WTC11 (cell line): ENCODE measurements at regions not wholly inside any gene's neighbourhood (a gene's known extent, or its start where the extent isn't known, plus 50 kb on each side); places are given as distances from the start of the nearest gene placed in this dataset.

ENCODE experiments used
- ATAC-seq: fragments of 200-7000 bp; cut with Tn5 transposase; 2 replicates; pipeline ENCODE4 v1.10.0; 2021; ENCODE audit warnings: mild to moderate bottlenecking, moderate library complexity
- CTCF ChIA-PET: fragments of 300-600 bp; sonication (Branson Sonifier 250); formaldehyde crosslinking; loops from one replicate; lab custom pipeline; 2021; ENCODE audit warnings: antibody characterized with exemption; lab: Charles Lee
- POLR2A ChIA-PET: fragments of 350-600 bp; sonication (Branson Sonifier 250); formaldehyde crosslinking; loops from one replicate; lab custom pipeline; 2021; ENCODE audit warnings: antibody characterized with exemption; lab: Charles Lee
- DNase-seq: peaks from one replicate; pipeline ENCODE4 v3.0.0; 2021; ENCODE audit warnings: low spot score
- H3K27ac Mint-ChIP-seq: 2 replicates; pipeline ENCODE4 v1.8.0; 2021; ENCODE audit warnings: mixed read lengths
- H3K27me3 Mint-ChIP-seq: 2 replicates; pipeline ENCODE4 v1.8.0; 2021; ENCODE audit warnings: low read depth, mild to moderate bottlenecking, moderate library complexity, mixed read lengths
- H3K36me3 Mint-ChIP-seq: 2 replicates; pipeline ENCODE4 v1.8.0; 2021; ENCODE audit warnings: mixed read lengths
- H3K4me1 Mint-ChIP-seq: 2 replicates; pipeline ENCODE4 v1.8.0; 2022; ENCODE audit warnings: mixed read lengths
- H3K4me3 Mint-ChIP-seq: 2 replicates; pipeline ENCODE4 v1.8.0; 2021; ENCODE audit warnings: mild to moderate bottlenecking, moderate library complexity, mixed read lengths
- H3K9me3 Mint-ChIP-seq: 2 replicates; pipeline ENCODE4 v1.8.0; 2021; ENCODE audit warnings: mixed read lengths
- CREB1 ChIP-seq: sonication (generic); formaldehyde crosslinking; IDR thresholded peaks from 2 replicates; pipeline ENCODE4 v1.8.0; 2023; ENCODE audit warnings: mild to moderate bottlenecking, missing genetic modification reagents
- EMX1 ChIP-seq: fragments of 250-450 bp; sonication (Bioruptor Pico); IDR thresholded peaks from 2 replicates; pipeline ENCODE4 v1.8.0; 2021; ENCODE audit warnings: mild to moderate bottlenecking
- ETV6 ChIP-seq: sonication (generic); formaldehyde crosslinking; IDR thresholded peaks from 2 replicates; pipeline ENCODE4 v1.8.1; 2022; ENCODE audit warnings: mild to moderate bottlenecking, missing genetic modification reagents
- FOXK1 ChIP-seq: sonication (generic); formaldehyde crosslinking; IDR thresholded peaks from 2 replicates; pipeline ENCODE4 v1.8.0; 2022; ENCODE audit warnings: mild to moderate bottlenecking, moderate library complexity, missing genetic modification reagents
- HMGA2 ChIP-seq: fragments of 250-450 bp; sonication (Bioruptor Pico); IDR thresholded peaks from 2 replicates; pipeline ENCODE4 v1.4.0; 2021; ENCODE audit warnings: mild to moderate bottlenecking, moderate library complexity
- JUN ChIP-seq: sonication (generic); formaldehyde crosslinking; IDR thresholded peaks from 2 replicates; pipeline ENCODE4 v1.8.0; 2023; ENCODE audit warnings: mild to moderate bottlenecking, missing genetic modification reagents
- NFATC4 ChIP-seq: fragments of 250-450 bp; sonication (Bioruptor Pico); IDR thresholded peaks from 2 replicates; pipeline ENCODE4 v1.9.0; 2021; ENCODE audit warnings: mild to moderate bottlenecking
- NFE2L1 ChIP-seq: sonication (generic); formaldehyde crosslinking; IDR thresholded peaks from 2 replicates; pipeline ENCODE4 v1.8.1; 2023; ENCODE audit warnings: missing genetic modification reagents
- RORB ChIP-seq: fragments of 250-450 bp; sonication (Bioruptor Pico); IDR thresholded peaks from 2 replicates; pipeline ENCODE4 v1.9.0; 2021; ENCODE audit warnings: mild to moderate bottlenecking
- TEAD1 ChIP-seq: sonication (generic); formaldehyde crosslinking; IDR thresholded peaks from 2 replicates; pipeline ENCODE4 v1.8.0; 2022; ENCODE audit warnings: mild to moderate bottlenecking, missing genetic modification reagents
- ZNF232 ChIP-seq: sonication (generic); formaldehyde crosslinking; IDR thresholded peaks from 2 replicates; pipeline ENCODE4 v1.8.0; 2022; ENCODE audit warnings: mild to moderate bottlenecking, missing genetic modification reagents
- TF ChIP-seq, protein P1 (sequence below): fragments of 250-450 bp; sonication (Bioruptor Pico); IDR thresholded peaks from 2 replicates; pipeline ENCODE4 v1.9.0; 2021; ENCODE audit warnings: moderate library complexity, mild to moderate bottlenecking, inconsistent platforms, borderline replicate concordance
- TF ChIP-seq, protein P2 (sequence below): sonication (generic); formaldehyde crosslinking; IDR thresholded peaks from 2 replicates; pipeline ENCODE4 v1.8.1; 2022; ENCODE audit warnings: low read depth, mild to moderate bottlenecking, moderate library complexity, missing genetic modification reagents, borderline replicate concordance
- TF ChIP-seq, protein P3 (sequence below): sonication (generic); formaldehyde crosslinking; IDR thresholded peaks from 2 replicates; pipeline ENCODE4 v1.8.1; 2022; ENCODE audit warnings: mild to moderate bottlenecking, moderate library complexity, missing genetic modification reagents
- TF ChIP-seq, protein P4 (sequence below): sonication (generic); formaldehyde crosslinking; IDR thresholded peaks from 2 replicates; pipeline ENCODE4 v1.8.0; 2022; ENCODE audit warnings: missing genetic modification reagents
- TF ChIP-seq, protein P5 (sequence below): fragments of 250-450 bp; sonication (Bioruptor Pico); IDR thresholded peaks from 2 replicates; pipeline ENCODE4 v1.9.0; 2021; ENCODE audit warnings: mild to moderate bottlenecking, borderline replicate concordance
- TF ChIP-seq, protein P6 (sequence below): sonication (generic); formaldehyde crosslinking; IDR thresholded peaks from 2 replicates; pipeline ENCODE4 v1.8.0; 2022; ENCODE audit warnings: mild to moderate bottlenecking, missing genetic modification reagents

DNA sequence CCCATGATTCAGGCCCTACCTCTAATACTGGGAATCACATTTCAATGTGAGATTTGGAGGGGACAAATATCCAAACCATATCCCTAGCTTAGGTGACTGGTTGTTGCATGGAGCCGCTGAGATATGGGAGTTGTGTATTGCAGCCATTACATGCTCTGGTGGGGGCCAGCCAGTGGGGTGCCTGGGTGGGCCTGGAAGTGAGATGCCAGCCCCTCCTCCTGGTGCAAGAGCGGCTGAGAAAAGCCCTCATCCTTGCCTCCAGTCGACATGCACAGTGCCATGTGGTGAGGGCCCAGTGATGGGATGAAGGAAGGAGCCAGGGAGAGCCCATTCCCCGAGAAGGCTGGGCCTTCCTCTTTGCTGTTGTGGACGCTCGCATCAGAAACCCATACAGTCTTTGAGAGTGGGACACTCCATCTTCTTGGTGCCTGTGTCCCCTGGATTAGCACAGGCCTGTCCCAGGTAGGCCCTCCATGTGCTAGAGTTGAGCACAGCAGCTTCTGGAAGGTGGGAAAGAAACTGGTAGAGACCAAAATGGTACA, 1043.0 kb downstream of the TBC1D22A start:
- DNase-seq: no peak
- CTCF ChIA-PET: no interaction called here
- no peak for ATAC-seq

More for the DNA sequence above, 1043.0 kb downstream of the TBC1D22A start:
- Mint-ChIP-seq H3K4me3 (no peak overlapping the region), H3K36me3 (no peaks in the 10 kb centered on the region), H3K27ac (no peak overlapping the region), H3K9me3 (peaks cover 8% of the 10 kb centered on the region; the same call in 1 of the 2 replicates), H3K4me1 (peaks cover 12% of the 10 kb centered on the region), H3K27me3 (no peaks in the 10 kb centered on the region; the same call in 1 of the 2 replicates)
- POLR2A ChIA-PET: no interaction called here
- TF ChIP-seq NFATC4 (CRISPR knock-in tag) (no peak), HMGA2 (CRISPR knock-in tag) (no peak), FOXK1 (CRISPR knock-in tag) (no peak), ZNF232 (CRISPR knock-in tag) (no peak), TEAD1 (no peak), RORB (CRISPR knock-in tag) (no peak), EMX1 (CRISPR knock-in tag) (no peak), NFE2L1 (no peak), CREB1 (no peak), ETV6 (CRISPR knock-in tag) (no peak), JUN (CRISPR knock-in tag) (no peak)
- TF ChIP-seq, protein P1, sequence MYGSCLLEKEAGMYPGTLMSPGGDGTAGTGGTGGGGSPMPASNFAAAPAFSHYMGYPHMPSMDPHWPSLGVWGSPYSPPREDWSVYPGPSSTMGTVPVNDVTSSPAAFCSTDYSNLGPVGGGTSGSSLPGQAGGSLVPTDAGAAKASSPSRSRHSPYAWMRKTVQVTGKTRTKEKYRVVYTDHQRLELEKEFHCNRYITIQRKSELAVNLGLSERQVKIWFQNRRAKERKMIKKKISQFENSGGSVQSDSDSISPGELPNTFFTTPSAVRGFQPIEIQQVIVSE (CRISPR knock-in tag): no peak
- TF ChIP-seq, protein P2, sequence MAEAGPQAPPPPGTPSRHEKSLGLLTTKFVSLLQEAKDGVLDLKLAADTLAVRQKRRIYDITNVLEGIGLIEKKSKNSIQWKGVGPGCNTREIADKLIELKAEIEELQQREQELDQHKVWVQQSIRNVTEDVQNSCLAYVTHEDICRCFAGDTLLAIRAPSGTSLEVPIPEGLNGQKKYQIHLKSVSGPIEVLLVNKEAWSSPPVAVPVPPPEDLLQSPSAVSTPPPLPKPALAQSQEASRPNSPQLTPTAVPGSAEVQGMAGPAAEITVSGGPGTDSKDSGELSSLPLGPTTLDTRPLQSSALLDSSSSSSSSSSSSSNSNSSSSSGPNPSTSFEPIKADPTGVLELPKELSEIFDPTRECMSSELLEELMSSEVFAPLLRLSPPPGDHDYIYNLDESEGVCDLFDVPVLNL (CRISPR knock-in tag): no peak
- TF ChIP-seq, protein P3, sequence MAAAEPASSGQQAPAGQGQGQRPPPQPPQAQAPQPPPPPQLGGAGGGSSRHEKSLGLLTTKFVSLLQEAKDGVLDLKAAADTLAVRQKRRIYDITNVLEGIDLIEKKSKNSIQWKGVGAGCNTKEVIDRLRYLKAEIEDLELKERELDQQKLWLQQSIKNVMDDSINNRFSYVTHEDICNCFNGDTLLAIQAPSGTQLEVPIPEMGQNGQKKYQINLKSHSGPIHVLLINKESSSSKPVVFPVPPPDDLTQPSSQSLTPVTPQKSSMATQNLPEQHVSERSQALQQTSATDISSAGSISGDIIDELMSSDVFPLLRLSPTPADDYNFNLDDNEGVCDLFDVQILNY (CRISPR knock-in tag): no peak
- TF ChIP-seq, protein P4, sequence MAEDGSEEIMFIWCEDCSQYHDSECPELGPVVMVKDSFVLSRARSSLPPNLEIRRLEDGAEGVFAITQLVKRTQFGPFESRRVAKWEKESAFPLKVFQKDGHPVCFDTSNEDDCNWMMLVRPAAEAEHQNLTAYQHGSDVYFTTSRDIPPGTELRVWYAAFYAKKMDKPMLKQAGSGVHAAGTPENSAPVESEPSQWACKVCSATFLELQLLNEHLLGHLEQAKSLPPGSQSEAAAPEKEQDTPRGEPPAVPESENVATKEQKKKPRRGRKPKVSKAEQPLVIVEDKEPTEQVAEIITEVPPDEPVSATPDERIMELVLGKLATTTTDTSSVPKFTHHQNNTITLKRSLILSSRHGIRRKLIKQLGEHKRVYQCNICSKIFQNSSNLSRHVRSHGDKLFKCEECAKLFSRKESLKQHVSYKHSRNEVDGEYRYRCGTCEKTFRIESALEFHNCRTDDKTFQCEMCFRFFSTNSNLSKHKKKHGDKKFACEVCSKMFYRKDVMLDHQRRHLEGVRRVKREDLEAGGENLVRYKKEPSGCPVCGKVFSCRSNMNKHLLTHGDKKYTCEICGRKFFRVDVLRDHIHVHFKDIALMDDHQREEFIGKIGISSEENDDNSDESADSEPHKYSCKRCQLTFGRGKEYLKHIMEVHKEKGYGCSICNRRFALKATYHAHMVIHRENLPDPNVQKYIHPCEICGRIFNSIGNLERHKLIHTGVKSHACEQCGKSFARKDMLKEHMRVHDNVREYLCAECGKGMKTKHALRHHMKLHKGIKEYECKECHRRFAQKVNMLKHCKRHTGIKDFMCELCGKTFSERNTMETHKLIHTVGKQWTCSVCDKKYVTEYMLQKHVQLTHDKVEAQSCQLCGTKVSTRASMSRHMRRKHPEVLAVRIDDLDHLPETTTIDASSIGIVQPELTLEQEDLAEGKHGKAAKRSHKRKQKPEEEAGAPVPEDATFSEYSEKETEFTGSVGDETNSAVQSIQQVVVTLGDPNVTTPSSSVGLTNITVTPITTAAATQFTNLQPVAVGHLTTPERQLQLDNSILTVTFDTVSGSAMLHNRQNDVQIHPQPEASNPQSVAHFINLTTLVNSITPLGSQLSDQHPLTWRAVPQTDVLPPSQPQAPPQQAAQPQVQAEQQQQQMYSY: no peak
- TF ChIP-seq, protein P5, sequence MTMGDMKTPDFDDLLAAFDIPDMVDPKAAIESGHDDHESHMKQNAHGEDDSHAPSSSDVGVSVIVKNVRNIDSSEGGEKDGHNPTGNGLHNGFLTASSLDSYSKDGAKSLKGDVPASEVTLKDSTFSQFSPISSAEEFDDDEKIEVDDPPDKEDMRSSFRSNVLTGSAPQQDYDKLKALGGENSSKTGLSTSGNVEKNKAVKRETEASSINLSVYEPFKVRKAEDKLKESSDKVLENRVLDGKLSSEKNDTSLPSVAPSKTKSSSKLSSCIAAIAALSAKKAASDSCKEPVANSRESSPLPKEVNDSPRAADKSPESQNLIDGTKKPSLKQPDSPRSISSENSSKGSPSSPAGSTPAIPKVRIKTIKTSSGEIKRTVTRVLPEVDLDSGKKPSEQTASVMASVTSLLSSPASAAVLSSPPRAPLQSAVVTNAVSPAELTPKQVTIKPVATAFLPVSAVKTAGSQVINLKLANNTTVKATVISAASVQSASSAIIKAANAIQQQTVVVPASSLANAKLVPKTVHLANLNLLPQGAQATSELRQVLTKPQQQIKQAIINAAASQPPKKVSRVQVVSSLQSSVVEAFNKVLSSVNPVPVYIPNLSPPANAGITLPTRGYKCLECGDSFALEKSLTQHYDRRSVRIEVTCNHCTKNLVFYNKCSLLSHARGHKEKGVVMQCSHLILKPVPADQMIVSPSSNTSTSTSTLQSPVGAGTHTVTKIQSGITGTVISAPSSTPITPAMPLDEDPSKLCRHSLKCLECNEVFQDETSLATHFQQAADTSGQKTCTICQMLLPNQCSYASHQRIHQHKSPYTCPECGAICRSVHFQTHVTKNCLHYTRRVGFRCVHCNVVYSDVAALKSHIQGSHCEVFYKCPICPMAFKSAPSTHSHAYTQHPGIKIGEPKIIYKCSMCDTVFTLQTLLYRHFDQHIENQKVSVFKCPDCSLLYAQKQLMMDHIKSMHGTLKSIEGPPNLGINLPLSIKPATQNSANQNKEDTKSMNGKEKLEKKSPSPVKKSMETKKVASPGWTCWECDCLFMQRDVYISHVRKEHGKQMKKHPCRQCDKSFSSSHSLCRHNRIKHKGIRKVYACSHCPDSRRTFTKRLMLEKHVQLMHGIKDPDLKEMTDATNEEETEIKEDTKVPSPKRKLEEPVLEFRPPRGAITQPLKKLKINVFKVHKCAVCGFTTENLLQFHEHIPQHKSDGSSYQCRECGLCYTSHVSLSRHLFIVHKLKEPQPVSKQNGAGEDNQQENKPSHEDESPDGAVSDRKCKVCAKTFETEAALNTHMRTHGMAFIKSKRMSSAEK (CRISPR knock-in tag): no peak
- TF ChIP-seq, protein P6, sequence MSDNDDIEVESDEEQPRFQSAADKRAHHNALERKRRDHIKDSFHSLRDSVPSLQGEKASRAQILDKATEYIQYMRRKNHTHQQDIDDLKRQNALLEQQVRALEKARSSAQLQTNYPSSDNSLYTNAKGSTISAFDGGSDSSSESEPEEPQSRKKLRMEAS: no peak
